ENCODE measurements at regions not wholly inside any gene's neighbourhood (a gene's known extent, or its start where the extent isn't known, plus 50 kb on each side); places are given as distances from the start of the nearest gene placed in this dataset.

DNA sequence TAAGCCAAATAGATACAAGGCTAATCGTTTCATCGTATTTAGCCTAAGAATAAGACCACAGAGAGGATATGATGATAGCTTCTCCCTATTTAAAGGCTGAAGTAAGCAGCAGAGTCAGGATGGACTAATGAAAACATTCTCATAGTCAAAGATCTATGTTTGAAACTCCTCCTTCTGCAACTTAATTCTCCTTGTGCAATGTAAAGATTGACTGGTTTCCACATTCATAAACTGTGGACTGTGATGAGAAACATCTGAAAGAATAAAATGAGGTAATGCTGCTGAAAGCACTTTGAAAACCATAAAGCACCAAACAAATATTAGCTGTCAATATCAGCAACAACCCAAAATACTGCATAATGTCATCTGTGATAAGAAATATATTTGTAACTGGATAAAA is 361.9 kb downstream of the CSNK1G3 start:
- no peak for DNase-seq (ENCODE audit: low spot score)

DNA sequence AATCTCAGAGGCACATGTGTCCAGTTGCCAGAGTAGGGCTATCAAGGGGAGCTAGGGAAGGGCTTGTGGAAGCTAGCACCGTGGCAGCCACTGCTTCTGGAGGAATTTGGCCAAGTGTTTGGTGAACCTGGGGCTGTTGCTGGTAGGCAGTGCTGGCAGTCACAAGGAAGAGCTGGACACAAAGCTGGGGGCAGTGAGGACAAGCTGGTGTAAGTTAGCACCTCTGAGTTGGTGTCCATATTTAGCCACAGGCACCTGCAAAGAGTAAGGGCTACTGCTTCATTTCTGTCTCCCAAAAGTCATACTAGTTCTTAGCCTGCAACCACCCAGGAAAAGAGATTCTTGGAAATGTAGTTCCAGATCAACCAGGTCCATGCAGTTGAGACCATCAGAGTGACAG is 359.4 kb downstream of the CSNK1G3 start:
- no peak for DNase-seq (ENCODE audit: low spot score)

DNA sequence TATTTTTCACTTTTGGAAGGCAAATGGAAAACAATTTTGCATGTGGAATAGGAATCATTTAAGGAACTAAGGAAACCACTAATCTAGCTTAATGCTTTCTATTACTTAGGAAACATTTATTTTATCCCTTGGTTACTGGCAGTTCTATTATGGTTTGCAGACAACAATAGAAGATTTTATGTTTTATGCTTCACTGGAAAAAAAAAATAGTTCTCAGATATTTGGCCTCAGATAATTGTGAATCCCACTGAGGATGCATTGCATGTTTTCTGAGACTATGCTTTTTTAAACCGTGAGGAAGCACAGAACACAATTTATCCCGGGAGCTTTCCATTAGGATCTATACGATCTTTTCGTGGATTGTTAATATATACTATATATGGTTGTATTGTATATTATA is 356.9 kb downstream of the CSNK1G3 start:
- DNase-seq (ENCODE audit: low spot score) = no peak

DNA sequence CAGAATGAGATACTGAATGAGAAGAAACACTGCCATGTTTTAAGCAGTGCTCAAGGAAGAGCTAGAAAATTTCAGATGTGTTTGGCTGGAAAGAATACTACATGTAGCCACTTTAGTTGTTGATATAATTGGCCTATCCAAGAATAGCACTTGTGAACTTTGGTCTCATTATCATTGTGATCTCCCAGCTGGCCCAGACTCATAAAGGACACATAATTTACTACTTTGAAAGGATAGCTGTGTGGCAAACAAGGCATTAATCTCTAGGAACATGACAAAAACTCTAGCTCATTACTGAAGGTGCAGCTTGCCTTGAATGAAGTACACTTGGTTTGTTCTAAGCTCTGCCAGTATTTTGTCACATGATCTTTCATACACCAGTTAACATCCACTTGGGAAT is 356.3 kb downstream of the CSNK1G3 start:
- no peak for DNase-seq (ENCODE audit: low spot score)

DNA sequence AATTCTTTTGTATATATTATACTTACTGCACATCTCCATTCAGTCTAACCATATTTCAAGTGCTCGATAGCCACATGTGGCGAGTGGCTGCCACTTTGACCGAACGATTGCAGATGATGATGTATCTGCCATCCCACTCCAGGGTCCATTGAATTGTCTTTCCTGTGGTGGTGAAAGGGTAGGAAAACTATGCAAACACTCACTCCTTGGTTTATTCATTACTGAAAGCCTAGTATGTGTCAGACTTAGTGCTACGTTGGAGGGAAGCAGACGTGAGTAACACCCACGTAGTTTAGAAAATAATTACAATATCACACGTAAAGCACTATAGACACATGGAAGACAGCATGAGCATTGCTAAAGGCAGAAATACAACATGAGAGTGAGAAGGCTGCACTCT is 353.7 kb downstream of the CSNK1G3 start:
- DNase-seq (ENCODE audit: low spot score) = no peak

DNA sequence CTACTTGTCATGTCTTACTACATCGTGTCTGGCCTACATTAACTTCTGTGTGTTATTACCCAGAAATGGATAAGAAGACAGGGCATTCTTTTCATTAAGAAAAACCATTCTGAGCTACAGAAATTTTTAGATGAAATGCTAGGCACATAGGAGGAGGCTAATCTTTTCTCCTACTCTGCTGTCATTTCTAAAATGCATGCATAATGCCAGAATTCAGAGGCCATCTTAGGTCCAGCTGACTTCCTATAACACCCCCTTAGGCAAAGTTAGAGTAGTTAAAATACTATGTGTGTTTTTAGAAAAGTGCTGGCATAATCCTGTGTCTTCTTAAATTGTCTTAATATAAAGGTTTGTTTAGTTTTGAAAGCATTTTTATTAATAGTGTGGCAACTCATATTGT is 352.6 kb downstream of the CSNK1G3 start:
- no peak for DNase-seq (ENCODE audit: low spot score)

DNA sequence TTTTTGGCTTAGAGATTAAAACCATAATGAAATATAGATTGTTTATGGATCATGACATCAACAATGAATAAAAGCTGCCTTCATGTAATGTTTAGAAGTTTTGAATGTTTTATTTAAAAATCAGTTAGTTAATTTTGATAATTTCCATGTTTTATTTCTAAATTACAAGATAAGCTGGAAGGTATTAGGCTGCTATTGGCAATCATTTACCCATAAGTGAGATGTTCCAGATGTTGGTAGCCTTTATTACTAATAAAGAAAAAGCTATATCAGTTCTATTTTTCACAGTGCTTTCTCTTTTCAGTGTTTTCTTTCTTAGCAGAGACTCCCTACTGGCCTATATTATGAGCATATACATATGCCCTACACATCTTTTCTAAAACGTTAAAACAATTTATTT is 347.0 kb downstream of the CSNK1G3 start:
- no peak for DNase-seq (ENCODE audit: low spot score)

DNA sequence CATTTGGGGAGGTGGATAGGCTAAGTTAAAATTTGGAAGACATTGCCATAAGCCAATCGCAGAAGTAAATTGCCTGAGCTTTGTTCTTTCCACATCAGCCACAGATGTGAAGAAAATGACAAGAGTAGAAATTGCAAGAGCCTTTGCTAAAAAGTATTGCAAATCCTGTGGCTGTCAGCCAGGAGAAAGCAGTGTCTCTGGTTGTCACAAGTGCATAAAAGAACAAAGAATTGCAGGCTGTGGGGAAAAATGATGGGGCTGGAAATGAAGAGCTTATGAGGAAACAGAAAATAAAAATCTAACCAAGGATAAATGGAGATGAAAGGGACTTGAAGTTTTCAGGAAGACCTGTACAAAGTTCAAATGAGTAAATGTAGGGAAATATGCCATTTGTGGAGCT is 344.8 kb downstream of the CSNK1G3 start:
- no peak for DNase-seq (ENCODE audit: low spot score)

DNA sequence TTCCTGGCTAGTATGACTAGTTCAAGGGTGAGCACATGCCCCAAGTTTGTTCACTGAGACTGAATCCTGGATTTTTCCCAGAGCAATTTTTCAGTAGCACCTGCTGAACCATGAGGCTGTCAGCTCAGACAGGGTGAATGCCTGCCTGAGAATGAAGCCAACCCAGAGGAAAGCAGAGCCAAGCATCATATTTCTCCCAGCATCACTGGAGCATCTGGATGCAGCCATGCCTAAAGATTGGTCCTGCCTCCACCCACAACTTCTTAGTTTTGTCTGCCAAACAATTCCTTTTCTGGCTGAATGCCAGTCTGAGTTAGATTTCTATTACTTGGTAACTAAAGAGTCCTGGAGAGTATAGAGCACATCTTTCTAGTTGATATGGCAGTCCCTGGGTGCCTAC is 343.6 kb downstream of the CSNK1G3 start:
- DNase-seq (ENCODE audit: low spot score) = no peak

DNA sequence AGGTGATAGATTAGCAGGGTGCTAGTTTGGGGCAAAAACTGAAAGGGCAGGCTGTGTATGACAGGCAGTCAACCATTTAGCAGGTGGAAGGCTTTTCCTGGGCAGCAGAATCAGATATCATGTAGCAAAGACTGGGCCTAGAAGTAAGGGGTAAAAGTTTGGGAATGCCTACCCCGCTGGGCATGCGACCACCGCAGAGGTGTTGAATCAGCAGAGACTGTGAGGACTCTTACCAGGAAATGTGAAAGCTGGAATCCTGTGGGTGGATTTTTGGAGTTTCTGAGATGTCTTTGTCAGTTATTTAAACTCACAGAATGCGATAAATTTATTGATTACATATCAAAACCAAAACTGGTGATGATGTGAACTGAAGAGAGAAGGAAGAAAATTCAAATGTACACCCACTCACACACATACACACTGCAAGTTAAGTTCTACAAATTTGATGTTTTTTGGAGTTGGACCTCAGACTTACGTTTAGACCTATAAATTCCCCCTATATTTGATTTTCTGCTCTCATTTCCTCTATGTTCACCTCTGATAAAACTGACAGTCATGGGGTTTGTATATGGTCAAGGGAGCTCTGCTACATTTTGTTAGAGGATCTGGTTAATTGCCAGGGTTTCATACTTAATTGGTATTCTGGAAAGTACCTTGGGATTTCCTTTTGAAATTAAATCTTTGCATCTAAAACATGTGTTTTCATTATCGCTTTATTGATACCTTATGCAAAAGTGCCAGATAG is 333.6 kb downstream of the CSNK1G3 start:
- no peak for DNase-seq (ENCODE audit: low spot score)

DNA sequence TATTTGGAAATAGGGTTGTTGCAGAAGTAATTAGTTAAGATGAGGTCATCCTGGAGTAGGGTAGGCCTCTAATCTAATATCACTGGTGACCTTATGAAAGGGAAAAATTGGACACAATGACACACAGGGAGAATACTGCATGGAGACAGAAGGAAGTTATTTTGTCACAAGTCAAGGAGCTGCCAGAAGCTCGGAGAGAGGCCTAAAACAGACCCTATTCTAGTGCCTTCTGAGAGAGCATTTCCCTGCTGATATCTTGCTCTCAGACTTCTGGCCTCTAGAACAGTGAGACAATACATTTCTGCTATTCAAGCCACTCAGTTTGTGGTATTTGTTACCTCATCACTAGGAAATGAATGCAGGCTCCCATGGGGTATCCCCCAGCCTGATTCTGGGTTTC is 332.9 kb downstream of the CSNK1G3 start:
- no peak for DNase-seq (ENCODE audit: low spot score)

DNA sequence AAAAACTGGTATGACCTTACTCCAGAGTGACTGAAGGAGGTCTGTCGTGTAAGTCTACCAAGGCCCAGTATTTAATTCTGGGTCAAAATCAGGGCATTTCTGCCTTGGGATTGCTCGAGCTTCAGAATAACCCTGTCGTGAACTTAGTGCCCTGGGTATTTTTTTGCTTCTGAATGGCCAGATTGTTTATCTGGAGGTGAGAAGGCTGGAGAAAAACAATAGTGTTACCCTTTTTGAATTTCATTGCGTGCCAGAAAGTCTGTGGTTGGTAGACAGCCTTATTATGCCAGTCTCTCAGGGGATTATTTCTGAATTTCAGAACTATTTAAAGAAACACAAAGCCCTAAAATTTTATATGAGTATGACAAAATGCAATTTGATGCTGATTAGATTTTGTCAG is 323.4 kb downstream of the CSNK1G3 start:
- DNase-seq (ENCODE audit: low spot score) = no peak

DNA sequence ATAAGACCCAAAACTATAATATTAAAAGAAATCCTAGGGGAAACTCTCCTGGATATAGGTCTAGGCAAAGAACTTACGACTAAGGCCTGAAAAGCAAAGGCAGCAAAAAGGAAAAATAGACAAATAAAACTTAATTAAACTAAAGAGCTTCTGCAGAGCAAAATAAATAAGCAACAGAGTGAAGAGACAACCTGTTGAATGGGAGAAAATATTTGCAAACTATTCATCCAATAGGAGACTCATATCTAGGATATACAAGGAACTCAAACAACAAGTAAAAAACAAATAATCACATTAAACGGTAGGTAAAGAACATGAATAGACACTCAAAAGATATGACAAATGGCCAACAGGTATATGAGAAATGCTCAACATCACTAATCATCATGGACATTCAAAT is 318.6 kb downstream of the CSNK1G3 start:
- no peak for DNase-seq (ENCODE audit: low spot score)

DNA sequence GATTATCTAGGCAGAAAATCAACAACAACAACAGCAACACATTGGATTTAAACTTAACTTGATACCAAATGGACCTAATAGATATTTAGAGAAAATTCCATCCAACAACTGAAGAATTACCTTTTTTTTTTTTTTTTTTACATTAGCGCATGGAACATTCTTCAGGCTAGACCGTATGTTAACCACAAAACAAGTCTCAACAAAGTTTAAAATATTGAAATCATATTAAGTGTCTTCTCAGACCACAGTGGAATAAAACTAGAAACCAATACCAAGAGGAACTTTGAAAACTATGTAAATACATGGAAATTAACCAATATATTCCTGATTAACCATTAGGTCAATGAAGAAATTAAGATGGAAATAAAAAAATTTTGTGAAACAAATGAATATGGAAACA is 315.8 kb downstream of the CSNK1G3 start:
- DNase-seq (ENCODE audit: low spot score) = no peak

DNA sequence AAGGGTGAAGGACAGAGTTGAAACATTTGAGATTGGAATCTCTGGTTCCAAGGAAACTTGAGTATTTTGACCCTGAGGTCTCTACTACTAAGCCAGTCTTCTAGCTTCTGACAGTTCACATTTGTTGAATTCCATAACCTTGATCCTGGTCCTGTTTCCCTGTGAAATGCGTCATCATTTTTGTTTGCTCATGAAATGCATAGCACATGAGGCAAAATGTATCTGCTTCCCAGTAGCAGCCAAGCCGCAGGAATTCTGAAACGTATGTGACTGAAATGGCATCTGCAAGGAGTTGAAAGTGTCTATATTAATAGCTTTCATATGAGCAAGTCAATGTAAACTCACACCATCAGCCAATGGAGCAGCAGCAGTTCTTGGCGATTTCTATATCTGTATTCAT is 307.9 kb downstream of the CSNK1G3 start:
- DNase-seq (ENCODE audit: low spot score) = no peak

DNA sequence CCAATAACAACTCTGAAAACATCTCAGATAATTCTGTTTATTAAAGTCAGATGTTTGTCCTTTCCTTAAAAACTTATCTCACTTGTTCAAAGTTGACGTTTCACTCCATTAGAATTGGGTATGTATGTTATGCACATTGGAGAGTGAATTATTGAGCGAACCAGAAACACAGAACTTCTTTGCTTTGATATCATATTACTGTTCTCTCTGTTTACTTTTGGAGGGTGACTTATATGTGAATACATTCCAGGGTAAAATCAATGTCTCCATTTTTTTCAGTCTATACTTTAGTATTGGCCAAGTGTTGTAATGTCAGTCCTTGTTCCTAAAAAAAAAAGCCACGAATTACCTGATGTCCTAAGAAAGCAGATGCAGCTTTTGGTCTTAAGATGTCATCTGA is 307.4 kb downstream of the CSNK1G3 start:
- DNase-seq (ENCODE audit: low spot score) = no peak

DNA sequence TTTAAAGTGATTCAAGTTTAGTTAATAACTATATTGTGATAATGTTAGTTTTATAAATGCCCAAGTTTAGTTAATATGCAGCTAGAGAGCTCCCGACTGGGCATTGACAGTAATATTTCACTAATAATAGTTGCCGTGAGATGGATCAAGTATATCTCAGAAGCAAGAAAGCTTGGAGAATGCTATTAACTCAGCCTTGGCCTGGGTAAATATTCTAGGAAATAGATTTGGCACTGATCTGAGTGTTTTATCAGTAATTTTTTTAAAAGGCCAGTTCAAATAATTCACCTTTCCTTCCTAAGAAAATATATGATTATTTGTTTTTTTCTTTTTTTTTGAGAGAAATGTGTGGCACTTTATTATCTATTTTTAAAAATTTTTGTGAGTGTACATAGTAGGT is 305.3 kb downstream of the CSNK1G3 start:
- DNase-seq (ENCODE audit: low spot score) = no peak

DNA sequence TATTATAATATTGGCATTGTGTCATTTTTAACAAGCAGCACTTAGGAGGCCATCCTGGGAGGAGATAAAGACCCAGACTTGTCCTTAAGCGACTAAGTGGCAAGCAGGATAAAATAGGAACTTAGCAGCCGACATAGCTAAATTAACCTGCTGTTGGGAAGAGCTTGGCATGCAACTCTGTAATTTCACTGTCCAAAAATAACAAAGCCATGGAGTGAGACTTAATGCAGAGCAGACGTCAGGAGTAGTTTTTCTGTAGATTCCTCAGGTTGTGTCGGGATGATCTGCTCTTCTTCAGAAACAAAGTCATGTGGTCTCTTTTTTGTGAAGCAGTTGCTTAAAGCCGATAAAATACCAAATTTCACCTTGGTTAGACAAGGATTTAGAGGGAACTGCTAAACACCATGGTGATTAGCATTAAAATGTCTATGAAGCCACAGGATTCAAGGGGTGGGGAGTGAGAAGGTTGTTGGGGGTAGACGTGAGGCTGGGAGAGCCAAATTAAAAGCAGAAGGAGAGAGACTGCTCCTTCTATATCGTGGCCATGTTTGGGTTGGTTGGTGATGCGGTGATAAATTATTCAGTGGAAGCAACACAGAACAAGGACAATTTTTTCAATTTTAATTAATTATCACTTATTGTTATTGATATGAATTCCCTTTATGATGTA is 303.0 kb downstream of the CSNK1G3 start:
- no peak for DNase-seq (ENCODE audit: low spot score)

DNA sequence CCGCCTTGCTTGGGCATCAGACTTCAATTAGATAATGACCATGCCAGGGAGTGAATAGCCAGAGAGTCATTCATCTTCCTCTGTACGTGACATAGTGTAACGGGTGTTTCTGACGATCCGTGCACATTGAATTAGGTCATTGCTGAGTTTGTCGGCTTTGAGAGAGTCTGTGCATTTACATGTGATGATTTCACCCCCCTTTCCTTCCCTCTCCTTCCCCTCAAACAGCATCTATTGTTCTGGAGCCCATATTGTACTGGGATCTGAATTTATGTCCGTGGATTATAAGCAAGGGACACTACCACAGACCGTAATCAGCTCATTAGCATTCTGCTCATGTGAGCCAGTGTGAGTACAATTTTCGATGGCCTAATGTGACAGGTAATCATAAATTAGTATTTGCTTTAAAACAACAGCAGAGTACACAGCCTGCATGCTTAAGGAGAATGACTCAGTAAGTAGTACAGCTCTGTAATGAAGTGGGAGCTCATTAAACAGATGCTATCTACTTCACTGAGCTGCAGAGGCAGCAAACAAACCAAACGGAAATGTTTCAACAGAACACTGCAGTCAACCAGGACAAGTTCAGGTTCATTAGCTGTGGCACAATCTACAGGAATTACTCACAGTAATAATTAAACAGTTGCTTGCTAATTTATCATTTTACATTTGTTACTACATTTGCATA is 302.1 kb downstream of the CSNK1G3 start:
- DNase-seq (ENCODE audit: low spot score) = no peak

DNA sequence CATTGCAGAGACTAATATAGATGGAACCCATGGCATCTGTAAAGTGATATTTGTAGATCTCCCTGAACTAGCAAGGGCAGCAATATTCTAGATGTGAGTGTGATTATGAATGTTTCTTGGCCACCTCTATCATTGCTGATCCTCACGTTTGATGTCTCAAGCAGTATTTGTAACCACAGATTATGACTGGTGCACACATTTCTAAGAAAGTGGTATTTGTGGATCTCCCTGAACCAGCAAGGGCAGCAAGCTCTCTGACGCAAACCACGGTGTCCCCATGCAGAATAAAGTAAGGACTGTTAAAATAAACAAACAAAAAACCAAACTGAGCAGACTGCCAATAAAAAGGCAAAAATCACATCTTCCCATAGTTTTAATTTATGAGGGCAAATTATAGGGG is 301.3 kb downstream of the CSNK1G3 start:
- no peak for DNase-seq (ENCODE audit: low spot score)

DNA sequence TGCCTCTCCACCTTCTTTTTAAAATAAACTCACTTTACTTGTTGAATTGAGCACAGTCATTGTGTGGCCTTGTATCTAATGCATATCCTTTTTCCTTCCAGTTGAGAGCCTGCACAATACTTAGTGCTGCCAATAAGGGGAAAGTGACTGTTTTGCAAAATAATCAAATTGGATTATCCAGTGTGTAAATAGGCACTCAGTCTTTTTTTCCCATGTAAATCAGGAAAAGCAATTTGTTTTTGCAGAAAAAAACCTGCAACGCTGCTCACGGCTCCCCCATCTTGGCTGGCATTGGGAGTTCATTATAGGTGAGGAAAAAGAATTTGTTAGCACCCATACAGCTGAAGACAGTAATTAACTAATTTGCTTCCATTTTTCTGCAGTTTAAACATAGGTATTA is 299.9 kb downstream of the CSNK1G3 start:
- DNase-seq (ENCODE audit: low spot score) = no peak

DNA sequence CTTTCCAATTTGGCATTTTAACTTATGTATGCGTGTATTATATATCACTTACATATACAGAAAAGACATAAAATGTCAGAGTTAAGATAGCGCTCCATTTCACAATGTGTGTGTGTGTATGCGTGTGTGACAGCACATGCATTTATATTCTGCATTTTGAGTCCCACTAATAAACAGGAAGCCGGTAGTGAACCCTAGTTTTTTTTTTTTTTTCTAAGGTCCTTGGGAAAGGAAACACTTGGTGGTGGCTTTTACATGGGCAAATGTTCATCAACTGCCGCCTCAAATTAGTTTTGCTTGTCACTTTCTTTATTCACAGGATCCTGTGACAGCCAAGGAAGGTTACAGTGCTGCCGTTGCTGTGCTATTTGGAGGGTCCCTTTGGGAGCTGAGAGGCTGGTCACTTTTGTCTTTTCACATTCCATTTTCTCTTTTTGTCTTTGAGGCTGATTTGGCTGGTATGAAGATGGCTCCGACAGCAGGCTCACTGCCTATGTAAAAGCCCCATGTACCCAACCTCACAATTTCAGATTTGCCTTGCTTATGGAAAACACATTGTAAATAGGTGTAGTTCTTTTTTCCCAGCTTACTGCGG is 298.9 kb downstream of the CSNK1G3 start:
- no peak for DNase-seq (ENCODE audit: low spot score)

DNA sequence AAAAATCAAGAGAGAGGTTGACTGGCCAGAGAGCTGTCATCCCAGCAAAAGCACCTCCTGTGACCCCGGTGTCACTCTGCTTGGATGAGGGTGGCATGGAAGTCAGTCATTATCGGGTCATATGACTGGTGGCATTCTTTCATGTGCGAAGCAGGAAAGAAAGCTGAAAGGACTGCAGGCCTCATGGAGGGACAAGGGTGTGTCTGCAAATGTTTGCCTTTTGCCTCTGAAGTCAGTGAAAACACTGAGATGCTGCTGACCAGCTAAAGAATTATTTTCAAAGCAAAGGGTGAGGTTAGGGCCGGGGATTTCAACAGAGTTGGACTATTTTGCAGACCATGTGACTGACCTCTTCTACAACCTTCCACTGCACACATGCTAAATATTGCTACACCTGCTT is 298.3 kb downstream of the CSNK1G3 start:
- DNase-seq (ENCODE audit: low spot score) = no peak
